NB4 (cell line): ENCODE measurements at regions not wholly inside any gene's neighbourhood (a gene's known extent, or its start where the extent isn't known, plus 50 kb on each side); places are given as distances from the start of the nearest gene placed in this dataset.
A peak's percentile ranks its signal among the peaks of the same experiment; 100 is the strongest.

ENCODE experiments used
- DNase-seq: peaks from one replicate; pipeline ENCODE4 v3.0.0; 2010; ENCODE audit warnings: low read depth
- H3K4me3 ChIP-seq: one replicate; pipeline ENCODE4 v1.5.1; 2011; ENCODE audit warnings: mild to moderate bottlenecking, low read depth, low read length, moderate library complexity
- MYC ChIP-seq: IDR thresholded peaks from 2 replicates; pipeline ENCODE4 v1.6.1; 2011; ENCODE audit warnings: low read depth, low read length
- POLR2A ChIP-seq: IDR thresholded peaks from 2 replicates; pipeline ENCODE4 v1.6.1; 2011; ENCODE audit warnings: mild to moderate bottlenecking; ENCODE audit not compliant: insufficient read length; ENCODE audit errors: extremely low read depth
- TF ChIP-seq, protein P1 (sequence below): IDR thresholded peaks from one replicate; pipeline ENCODE4 v1.5.1; 2012; ENCODE audit warnings: low read depth, low read length
- TF ChIP-seq, protein P2 (sequence below): IDR thresholded peaks from 2 replicates; pipeline ENCODE4 v1.6.1; 2011; ENCODE audit warnings: low read depth, low read length

DNA sequence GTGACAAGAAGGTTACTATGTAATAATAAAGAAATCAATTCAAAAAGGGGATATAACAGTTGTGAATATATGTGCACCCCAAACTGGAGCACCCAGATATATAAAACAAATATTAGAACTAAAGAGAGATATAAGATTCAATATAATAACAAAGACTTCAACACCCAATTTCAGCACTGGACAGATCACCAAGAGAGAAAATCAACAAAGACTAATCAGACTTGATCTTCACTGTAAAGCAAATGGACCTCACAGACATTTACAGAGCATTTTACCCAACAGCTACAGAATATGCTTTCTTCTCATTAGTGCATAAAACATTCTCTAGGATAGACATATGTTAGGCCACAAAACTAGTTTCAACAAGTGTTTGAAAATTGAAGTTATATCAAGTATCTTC lies 287.7 kb downstream of the DSC3 start:
- TF ChIP-seq MYC: no peak
- no peak for TF ChIP-seq POLR2A
- TF ChIP-seq, protein P1, sequence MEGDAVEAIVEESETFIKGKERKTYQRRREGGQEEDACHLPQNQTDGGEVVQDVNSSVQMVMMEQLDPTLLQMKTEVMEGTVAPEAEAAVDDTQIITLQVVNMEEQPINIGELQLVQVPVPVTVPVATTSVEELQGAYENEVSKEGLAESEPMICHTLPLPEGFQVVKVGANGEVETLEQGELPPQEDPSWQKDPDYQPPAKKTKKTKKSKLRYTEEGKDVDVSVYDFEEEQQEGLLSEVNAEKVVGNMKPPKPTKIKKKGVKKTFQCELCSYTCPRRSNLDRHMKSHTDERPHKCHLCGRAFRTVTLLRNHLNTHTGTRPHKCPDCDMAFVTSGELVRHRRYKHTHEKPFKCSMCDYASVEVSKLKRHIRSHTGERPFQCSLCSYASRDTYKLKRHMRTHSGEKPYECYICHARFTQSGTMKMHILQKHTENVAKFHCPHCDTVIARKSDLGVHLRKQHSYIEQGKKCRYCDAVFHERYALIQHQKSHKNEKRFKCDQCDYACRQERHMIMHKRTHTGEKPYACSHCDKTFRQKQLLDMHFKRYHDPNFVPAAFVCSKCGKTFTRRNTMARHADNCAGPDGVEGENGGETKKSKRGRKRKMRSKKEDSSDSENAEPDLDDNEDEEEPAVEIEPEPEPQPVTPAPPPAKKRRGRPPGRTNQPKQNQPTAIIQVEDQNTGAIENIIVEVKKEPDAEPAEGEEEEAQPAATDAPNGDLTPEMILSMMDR: no peak
- TF ChIP-seq, protein P2, sequence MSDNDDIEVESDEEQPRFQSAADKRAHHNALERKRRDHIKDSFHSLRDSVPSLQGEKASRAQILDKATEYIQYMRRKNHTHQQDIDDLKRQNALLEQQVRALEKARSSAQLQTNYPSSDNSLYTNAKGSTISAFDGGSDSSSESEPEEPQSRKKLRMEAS: no peak
- DNase-seq: no peak

DNA sequence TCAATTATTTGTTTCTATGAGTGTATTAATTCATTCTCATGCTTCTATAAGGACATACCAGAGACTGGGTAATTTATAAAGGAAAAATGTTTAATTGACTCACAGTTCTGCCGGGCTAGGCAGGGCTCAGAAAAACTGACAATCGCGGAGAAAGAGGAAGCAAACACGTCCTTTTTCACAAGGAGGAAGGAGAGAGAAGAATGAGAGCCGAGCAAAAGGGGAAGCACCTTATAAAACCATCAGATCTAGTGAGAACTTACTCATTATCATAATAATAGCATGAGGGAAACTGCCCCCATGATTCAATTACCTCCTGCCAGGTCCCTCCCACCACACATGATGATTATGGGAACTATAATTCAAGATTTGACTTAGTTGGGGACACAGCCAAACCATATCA lies 294.0 kb downstream of the DSC3 start:
- TF ChIP-seq, protein P1: no peak
- TF ChIP-seq, protein P2: no peak
- no peak for TF ChIP-seq POLR2A
- TF ChIP-seq MYC: no peak
- H3K4me3 ChIP-seq: no peak overlapping the region
- DNase-seq: peak; percentile 58

More for the DNA sequence above, 287.7 kb downstream of the DSC3 start:
- H3K4me3 ChIP-seq: no peak overlapping the region

- TF ChIP-seq, protein P1: no peak
- TF ChIP-seq POLR2A (no peak), MYC (no peak)
- TF ChIP-seq, protein P2: no peak
These were observed 296.3 kb downstream of the DSC3 start for GRCh38 chr18:30746224-30746623.

DNA sequence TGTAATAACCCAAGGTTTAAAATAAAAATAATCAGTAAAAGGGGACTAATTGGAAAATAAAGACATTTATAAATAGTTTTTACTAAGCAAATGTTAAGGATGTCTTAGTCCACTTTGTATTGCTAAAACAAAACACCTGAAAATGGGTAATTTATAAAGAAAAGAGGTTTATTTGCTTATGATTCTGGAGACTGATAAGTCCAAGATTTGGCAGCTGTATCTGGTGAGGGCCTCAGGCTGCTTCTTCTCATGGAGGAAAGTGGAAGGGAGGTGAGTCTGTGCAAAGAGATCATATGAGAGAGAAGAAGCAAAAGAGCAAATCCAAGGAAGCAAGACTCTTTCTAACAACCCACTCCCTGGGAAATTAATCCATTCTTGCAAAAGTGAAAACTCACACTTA lies 299.5 kb downstream of the DSC3 start:
- no peak overlapping the region for H3K4me3 ChIP-seq
- DNase-seq: no peak
- TF ChIP-seq, protein P2: no peak
- TF ChIP-seq POLR2A (no peak), MYC (no peak)
- TF ChIP-seq, protein P1: no peak

More at GRCh38 chr18:30746224-30746623, 296.3 kb downstream of the DSC3 start:
- DNase-seq: no peak
- no peak overlapping the region for H3K4me3 ChIP-seq

DNA sequence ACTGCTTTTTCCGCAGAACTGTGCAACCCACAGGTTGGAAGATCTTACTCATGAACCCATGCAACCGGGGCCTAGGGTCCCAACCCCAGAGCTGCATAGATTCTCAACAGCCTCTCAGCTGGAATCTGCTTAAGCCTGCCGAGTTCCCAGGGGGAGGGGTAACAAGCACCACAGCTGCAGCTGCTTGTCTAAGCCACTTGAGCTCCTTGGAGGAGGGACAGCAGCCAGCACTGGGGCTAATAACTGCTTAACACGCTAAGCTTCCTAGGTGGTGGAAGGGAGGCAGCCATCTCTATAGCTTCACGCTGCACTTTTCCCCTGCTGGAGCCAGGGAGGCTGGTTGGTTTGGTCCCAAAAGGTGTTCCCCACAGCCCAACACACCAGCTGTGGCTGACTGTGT lies 311.6 kb downstream of the DSC3 start:
- DNase-seq: no peak

More for the DNA sequence above, 311.6 kb downstream of the DSC3 start:
- H3K4me3 ChIP-seq: no peak overlapping the region
- TF ChIP-seq, protein P1: no peak
- TF ChIP-seq, protein P2: no peak
- TF ChIP-seq POLR2A (no peak), MYC (no peak)
